ENCODE measurements at regions not wholly inside any gene's neighbourhood (a gene's known extent, or its start where the extent isn't known, plus 50 kb on each side); places are given as distances from the start of the nearest gene placed in this dataset.

GRCh38 chr18:38257661-38258060 is 692.1 kb upstream of the CELF4 start:
- TF ChIP-seq CTCF (IDR thresholded peaks at IDR 0.05; ENCODE audit: extremely low read depth in 1 of 2, insufficient read depth in 1 of 2, low read depth in 1 of 2, low read length in 2 of 2) (no peak), MAX (IDR thresholded peaks at IDR 0.05; ENCODE audit: insufficient read depth, insufficient read length) (no peak), POLR2AphosphoS5 (IDR thresholded peaks at IDR 0.05; ENCODE audit: insufficient read depth, low read depth, low read length) (no peak), POLR2A (IDR thresholded peaks at IDR 0.05; ENCODE audit: low read depth, low read length) (no peak), EZH2 (IDR thresholded peaks at IDR 0.05; ENCODE audit: borderline replicate concordance, low read depth, low read length, severe bottlenecking) (no peak)

Data from endothelial cell of umbilical vein (primary cell).